ENCODE measurements at regions not wholly inside any gene's neighbourhood (a gene's known extent, or its start where the extent isn't known, plus 50 kb on each side); places are given as distances from the start of the nearest gene placed in this dataset.
"Not testable (repeated sequence)": the region's sequence is repeated elsewhere in the genome, so short reads cannot be mapped to it uniquely, and the experiment has no call there.

DNA sequence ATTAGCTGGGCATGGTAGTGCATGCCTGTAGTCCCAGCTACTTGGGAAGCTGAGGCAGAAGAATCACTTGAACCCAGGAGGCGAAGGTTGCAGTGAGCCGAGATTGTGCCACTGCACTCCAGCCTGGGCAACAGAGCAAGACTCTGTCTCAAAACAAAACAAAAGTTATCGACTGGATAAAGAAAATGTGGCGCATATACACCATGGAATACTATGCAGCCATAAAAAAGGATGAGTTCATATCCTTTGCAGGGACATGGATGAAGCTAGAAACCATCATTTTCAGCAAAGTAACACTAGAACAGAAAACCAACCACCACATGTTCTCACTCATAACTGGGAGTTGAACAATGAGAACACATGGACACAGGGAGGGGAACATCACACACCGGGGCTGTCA is 50.3 kb upstream of the USP9X start:
- not testable (repeated sequence) for H3K18ac ChIP-seq (ENCODE audit: low read length); H2BK5ac ChIP-seq (ENCODE audit: low read depth, low read length, poor library complexity); H3K79me2 ChIP-seq (ENCODE audit: control insufficient read depth, insufficient read depth, low read length, poor library complexity); H3K4me3 ChIP-seq (ENCODE audit: low read depth, low read length); H3K4me1 ChIP-seq (ENCODE audit: control insufficient read depth in 1 of 2, insufficient read depth in 2 of 2, low read length in 2 of 2); H2AFZ ChIP-seq (ENCODE audit: insufficient read depth, low read length, poor library complexity); H2BK120ac ChIP-seq (ENCODE audit: insufficient read depth, low read length, poor library complexity); H2AK5ac ChIP-seq (ENCODE audit: low read length); H4K12ac ChIP-seq (ENCODE audit: low read depth, low read length); H3K23ac ChIP-seq (ENCODE audit: low read length); H3K4ac ChIP-seq (ENCODE audit: low read depth, low read length); DNase-seq; H4K8ac ChIP-seq (ENCODE audit: low read depth, low read length); H3K27ac ChIP-seq (ENCODE audit: low read depth, low read length); H3K36me3 ChIP-seq (ENCODE audit: control insufficient read depth in 1 of 2, insufficient read depth in 2 of 2, low read length in 2 of 2); H3K79me1 ChIP-seq (ENCODE audit: low read length); H3K9ac ChIP-seq (ENCODE audit: low read length); H3K9me3 ChIP-seq (ENCODE audit: insufficient read depth, low read depth, low read length); H2BK12ac ChIP-seq (ENCODE audit: low read length); H3K14ac ChIP-seq (ENCODE audit: low read length); H3K27me3 ChIP-seq (ENCODE audit: insufficient read depth, low read length); H3K4me2 ChIP-seq (ENCODE audit: low read length); H4K91ac ChIP-seq (ENCODE audit: low read depth, low read length)
- WGBS (ENCODE audit: extremely low coverage, insufficient coverage, insufficient read length) = no CpG with 5 or more reads among the region's 5 CpGs

All from trophoblast cell (in vitro differentiated cells and primary cell).